Stimulated activated CD4-positive, alpha-beta T cell treated with anti-CD3 and anti-CD28 coated beads, Interleukin-15, amount 100 ng/mL, for 1 hour (primary cell): ENCODE measurements at regions not wholly inside any gene's neighbourhood (a gene's known extent, or its start where the extent isn't known, plus 50 kb on each side); places are given as distances from the start of the nearest gene placed in this dataset.

Experiments used
- DNase-seq, 2 donors: peaks; one replicate each; pipeline ENCODE4 v3.0.0-alpha.2; 2020; ENCODE audit warnings: low read depth in 1 of 2, low spot score in 1 of 2

DNA sequence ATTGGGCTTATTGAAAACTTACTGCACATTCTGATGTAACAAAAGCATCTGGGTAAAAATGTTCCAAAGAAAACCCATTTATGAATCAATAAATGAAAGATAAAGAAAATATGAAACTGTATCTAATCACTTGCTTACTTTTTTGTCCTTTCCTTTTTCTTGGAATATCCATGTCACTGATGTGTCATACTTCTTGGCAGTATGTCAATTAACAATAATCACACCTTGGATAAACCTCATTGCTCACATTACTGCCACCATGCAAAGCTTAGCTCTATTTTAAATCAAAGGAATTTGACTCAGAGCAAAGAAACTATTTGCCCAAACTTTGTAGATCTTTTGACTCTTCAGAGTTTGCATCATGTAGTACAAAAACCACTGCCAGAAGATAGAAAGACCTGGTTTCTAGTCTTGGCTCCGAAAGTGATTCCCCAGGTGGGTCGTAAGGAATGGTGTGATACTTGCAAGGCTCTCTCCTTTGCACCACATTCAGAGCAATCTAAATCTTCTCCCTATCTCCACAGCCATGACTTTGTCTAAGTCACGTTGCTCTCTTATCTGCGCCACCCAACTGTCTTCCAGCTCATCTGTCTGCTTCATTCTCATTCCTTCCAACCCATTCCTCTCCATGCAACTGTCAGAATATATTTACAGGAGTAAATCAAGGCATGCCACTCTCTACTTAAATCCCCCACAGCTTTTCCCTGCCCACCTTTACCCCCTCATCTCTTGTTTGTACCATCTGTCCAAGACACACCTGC, 311.9 kb downstream of the COG6 start:
- no peak for DNase-seq

DNA sequence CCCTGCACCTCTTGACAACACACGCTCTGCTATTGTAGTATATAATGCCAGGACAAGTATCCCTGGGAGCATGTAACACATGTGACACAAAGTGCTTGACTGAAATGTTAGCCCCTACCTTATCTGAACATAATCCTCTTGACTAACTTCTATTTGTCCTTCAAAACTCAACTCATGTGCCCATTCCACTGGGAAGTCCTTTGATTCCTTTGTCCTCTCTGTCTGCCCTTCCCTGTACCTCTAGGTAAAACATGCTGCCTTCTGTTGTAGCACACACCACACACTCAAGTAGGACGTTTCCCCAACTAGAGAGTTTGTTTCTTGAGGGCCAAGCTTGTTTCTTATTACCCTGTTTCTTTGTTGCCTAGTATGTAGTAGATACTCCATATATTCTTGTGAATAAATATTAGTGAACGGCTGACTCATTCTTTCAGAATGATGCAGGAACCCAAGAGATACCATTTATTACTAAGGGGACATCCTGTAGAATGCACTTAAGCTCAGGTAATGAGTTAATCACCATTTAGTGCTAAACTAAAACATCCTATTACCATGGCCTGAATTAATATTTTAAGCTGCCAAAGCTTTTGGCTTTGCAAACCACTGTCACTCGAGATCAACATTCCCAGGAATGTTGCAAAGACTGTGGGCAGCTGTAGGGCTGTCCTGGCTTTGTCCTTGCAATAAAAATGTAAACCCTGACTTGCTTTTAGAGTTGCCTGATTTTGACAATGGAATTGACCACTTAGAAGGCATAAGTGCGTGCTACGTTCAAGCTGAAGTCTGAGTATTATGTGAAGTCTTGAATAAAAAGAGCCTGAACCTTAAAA, 313.4 kb downstream of the COG6 start:
- DNase-seq = no peak

DNA sequence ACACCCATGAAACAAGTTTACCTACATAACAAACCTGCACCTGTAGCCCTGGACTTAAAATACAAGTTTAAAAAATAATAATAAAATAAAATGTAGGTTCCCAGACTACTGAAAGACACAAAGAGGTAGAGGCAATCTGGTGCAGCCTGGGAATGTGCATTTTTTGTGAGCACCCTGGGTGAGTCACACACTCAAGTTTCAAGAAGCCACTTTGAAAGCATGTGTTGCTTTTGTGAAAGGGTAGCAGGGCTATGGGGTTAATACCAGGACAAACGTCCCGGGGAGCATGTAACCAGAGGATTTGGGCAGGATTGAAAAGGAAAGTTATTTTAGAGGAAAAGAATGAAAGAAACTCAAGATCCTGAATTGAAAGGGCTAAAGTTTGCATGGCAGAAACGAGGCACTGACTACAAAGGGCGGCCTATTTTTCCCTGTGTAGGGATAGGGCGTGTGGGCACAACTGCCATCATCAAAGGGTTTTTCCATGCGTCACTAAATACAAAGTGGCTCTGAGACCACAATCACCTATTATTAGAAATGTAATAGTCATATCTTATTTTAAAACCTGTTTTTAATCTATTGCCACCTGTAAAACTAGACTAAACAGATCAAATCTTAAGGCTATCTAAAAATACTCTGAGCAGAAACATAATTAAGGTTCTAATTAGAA, 314.9 kb downstream of the COG6 start:
- DNase-seq = no peak

DNA sequence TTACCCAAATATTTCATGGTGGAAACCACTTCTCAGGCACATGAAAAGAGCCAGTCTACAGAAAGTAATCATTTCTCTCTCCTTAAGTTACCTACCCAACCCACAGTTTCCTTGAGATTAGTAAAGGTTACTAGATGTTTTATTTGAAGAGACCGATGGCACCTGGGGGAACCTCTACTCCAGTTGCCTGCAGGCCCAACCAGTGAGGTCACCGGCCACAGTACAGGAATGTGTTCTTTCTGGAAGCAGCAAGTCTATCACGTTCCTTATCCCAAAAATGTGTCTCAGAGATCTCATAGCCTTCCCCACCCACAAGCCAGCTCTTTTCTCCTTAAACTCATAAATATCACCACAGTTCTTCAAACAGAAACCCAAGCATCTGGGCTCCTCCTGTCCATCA, 316.1 kb downstream of the COG6 start:
- no peak for DNase-seq

DNA sequence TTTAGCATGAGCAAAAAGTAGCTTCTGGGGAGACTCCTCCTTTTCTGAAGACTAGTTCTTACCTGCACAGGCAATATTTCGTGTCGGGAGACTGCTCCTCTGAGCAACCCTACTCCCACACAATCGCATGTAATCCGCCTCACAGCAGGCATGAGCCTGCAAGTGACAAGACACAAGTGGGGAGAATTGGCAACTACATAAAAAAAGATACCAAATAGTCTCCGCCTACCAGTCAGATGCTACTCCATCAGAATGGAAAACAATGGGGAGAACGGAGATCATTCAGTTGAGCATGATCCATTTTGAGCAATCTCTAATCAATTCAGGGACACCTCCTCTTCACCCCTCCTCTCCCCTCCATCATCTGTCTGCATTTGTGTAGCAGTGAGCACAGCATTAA, 321.0 kb downstream of the COG6 start:
- DNase-seq = no peak

DNA sequence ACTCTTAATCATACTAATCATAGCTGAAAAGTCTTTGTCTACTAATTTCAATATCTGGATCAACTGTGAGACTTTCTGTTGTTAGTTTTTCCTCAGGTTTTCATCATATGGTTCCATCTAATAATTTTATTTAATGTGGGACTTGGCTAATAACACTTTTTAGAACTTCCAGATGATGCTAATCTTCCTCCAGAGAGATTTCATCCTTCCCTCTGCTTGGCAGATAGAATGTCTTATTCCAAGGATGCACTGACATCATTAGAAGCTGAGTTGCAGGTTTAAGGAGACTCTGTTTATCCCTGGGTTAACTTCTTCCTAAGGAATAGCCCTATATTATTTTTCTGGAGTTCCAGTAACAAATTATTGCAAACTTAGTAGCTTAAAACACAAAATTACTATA, 325.6 kb downstream of the COG6 start:
- no peak for DNase-seq

DNA sequence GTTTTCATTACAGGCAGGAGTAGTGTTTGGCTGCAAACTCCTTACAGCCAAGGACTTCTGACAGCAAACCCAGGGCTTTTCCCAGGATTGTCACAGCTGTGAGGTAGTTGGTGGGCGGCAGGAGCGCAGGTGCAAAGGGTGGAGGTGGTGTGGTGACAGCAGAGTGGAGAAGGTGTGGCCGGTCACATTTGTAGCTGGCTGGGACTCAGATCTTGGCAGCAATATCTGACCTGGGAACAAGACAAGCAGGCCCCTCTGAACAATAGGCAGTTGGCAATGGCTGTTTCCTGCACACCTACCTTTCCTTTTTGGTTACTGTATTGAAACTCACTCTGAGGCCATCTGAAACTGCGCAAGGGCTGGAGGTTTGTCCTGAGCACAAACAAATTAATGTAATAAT, 327.3 kb downstream of the COG6 start:
- DNase-seq = no peak

DNA sequence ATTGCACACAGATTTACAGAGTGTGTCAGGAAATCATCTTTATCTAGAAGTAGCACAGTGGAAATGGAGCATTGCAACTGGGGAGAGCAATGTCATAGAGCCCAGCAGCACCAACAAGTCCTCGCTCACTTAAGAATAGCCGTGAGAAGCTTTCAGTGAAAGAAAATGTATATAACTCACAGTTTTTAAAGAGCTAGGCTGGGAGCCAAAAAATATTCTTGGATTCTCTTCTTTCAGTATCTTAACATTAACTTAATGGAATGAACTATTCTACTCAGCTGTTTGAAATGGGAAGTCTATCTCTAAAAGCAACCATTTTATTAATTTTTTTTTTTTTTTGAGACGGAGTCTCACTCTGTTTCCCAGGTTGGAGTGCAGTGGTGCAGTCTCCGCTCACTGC, 329.6 kb downstream of the COG6 start:
- no peak for DNase-seq

DNA sequence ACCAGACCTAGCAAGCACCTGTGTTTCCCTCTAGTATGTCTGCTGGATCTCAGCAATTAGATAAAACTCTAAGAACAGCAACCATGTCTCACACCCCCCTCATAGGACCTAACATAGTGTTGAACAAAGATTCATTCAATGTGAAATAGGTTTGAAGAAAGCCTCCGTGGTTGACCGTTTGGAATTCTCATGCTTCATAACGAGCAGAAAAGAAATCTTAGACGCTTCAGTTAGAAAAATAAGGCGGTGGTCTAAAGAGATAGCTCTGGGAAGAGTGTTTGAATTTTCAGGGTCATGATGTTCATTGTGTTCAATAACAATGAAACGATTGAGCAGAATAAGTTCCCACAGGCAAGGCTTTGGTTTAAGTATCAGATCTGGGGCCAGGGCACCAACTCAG, 332.9 kb downstream of the COG6 start:
- no peak for DNase-seq

DNA sequence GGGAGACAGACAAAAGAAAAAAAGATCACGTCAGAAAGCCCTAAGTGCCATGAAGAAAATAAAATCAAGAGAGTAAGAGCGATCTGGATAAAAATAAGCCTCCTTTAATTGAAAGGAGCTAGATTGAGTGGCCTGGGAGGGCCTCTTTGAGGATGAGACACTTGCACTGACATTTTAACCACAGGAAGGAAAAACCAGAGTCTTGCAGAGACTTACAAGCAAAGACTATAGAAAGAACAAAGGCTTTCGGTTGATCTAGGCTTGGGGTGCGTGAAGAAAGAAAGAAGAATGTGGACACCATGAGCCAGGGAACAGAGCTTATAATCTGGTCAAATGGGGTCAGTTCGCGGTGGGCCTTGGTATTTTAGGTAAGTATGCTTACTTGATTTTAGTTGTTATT, 342.7 kb downstream of the COG6 start:
- DNase-seq = no peak

DNA sequence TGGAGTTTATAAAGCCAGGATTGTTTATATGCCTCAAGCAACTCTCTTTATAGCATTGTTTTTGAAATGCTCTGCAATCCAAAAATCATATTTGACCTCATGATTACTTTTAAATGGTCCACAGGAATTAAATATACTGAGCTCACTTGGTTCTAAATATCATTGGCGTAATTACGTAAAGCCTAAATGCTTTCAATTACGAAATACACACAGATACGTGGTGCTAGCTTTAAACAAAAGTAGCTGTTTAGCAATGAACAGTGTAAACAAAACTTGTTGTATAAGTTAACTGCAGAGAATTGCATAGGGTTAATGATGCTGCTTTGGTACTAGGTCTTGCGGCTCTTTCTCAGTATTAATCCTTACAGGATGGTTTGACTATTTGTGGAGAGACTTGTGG, 346.6 kb downstream of the COG6 start:
- DNase-seq = no peak

DNA sequence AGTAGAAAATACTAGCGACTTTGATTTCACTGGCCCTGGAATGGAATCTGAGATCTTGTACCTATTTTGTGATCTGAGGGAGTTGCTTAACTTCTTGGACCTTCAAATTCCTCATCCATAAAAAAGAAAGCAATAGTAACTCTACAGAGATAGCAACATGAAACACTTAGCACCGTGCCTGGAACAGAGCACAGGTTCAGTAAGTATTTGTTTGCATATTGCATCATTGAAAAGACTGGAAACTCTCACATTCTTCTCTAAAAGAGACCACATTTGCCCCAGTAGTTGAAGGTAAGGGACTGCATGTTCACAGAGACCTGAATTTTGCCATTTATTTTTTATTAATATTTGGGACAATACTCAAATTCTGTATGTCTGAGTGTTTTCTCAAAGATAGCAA, 358.1 kb downstream of the COG6 start:
- DNase-seq = no peak

DNA sequence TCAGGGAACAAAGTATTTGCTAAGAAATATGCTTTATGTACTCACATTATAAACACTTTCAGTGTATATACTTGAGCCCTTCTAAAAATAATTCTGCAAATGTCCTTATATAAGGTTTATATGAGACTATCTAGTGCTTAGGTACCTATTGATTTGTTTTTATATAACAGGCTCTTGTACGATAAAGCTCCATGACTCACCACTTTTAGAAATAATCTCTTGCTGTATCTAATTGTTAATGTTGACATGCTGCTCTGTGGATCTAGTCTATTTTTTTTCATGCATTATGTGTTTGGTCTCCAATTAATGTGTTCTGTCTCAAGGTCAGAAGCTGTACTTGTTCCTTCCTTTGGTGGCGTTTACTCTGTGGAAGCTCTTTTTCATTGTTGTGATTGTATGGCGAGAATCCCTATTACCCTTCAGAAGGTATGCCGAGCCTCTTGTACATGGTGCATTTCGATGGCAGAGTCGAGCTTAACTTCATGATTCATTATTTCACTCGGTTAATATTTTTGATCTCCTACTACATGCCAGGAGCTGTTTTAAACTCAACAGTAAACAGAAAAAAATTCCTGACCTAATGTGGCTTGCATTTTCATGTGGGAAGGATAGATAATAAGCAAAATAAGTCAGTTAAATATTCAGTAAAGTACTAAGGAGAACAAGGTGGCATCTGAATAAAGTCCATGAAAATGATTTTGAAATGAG, 361.6 kb downstream of the COG6 start:
- no peak for DNase-seq

DNA sequence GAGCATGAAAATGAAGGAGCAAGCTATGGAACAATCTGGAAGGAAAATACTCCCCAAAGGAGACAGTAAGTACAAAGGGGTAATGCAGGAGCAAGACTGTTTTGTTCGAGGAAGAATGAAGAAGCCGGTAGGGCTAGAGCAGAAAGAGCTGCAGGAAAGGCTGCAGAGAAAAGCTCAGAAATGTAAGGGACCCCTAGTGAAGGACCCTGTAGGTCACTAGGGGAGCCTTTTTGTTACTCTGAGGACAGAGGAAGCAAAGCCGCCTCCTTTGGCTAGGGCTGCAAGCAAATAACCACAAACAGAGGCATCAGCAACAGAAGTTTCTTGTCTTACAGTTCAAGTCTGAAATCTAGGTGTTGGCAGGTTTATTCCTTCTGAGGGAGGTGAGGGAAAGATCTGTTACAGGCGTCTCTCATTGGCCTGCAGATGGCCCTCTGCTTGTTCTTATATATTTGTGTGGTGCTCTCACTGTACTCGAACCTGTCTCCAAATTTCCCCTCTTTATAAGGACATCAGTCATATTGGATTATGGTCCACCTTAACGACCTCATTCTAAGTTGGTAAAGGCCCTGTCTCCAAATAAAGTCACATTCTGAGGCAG, 362.3 kb downstream of the COG6 start:
- DNase-seq = no peak

DNA sequence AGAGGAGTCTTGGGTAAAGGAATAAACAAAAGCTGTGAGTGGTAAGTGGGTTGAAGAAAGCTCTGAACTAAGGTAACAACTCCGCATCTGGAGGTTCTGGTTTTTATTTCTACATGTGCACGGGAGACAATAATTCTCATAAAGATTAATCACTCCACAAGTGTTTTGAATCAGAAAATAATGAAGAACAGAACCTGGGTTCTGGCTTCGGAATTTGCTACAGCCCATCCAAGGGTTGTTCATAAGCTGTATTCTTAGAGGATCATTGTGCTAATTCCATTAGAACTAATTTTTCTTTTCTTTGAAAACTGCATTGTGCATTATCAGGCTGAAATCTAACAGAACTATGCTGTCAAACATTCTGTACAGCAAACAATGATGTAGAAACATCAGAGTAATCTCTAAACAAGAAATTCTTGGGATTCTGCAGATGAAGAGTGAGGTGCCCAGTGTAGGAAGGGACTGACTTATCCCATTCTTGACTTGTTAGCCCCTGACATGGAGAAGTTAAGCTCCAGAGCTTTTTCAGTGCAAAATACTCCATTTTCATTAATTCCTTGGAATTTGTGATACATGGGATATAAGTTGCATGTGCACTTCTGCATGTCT, 368.2 kb downstream of the COG6 start:
- no peak for DNase-seq

DNA sequence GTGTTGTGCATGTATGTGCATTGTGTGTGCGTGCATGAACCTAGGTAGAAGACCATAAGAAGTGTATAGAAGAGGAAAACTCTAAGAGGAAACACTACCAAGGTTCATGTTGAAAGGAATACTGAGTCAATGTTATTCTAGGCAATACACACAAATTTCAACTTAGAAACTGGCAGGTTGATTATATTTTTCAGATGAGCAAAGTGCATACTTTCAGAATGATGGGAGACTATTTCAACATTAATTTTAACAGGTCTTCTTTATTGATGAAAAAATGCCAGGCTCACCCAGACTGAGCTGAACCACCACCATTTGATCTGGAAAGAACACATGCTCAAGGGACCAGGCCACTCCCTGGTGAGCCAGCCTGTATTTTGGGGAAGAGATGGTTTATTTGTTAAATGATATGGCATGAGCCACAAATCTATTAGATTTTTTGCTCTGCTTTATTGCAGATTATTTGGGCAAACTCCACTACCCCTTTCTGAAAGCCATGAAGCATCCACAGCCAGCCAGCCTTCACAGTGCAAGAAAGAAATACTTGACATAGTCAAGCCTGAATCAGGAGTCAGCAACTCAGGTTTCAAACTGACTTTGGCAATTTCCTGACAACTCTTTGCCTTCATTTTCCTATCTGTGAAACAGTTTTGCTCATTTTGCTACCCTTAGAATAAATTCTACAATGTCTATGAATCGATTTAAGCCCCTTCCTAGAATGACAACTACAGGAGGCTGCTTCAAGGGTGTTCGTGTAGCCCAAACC, 368.9 kb downstream of the COG6 start:
- DNase-seq = no peak

DNA sequence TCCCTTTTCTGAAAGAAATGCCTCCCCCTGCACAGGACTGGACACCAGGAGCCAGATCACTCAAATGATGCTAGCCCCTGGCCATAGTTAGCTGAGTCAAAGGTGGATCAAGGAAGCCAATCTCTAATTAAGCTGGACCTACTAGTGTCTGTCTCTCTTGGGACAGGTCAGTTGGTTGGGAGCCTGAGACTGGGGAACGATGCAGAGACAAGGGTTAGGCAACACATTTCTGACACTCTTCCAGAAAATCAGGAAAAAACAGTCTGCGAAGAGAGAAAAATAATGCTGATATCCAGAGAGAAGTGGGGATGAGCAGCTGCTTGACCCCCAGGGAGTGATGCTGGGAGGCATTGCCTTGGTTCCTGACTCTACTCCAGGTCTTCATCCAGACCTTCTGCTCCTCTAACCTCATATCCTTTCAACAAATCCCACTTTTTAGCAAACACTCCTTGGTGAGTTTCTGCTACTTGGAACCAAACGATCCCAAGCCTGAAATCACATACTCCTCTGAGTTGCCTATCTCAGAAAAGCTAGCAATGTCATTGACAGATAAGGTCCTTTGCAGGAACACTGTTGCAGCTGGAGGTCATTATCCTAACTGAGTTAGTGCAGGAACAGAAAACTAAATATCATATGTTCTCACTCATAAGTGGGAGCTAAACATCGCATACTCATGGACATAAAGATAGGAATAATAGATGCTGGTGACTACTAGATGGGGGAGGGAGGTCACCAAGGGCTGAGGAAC, 369.7 kb downstream of the COG6 start:
- no peak for DNase-seq

DNA sequence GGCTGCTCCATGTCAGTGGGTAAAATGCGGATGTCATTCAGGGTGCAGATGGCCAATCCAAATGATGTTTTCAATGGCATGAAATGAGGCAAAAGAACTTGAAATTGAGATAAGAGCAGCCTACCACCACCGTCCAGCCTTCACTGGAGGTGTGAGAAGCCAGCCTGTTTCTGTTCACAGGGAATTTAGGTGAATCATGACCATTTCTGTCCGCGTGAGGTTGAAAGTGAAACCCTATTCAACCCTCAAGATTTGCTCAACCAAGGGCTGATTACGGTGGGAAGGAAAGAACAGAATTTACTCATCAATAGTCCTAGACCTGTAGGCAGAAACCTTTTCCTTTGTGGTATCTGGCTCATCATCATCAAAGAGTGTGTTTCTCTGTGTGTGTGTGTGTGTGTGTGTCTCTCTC, 370.7 kb downstream of the COG6 start:
- peak in 1 of 2 donors; percentile 9 for DNase-seq

DNA sequence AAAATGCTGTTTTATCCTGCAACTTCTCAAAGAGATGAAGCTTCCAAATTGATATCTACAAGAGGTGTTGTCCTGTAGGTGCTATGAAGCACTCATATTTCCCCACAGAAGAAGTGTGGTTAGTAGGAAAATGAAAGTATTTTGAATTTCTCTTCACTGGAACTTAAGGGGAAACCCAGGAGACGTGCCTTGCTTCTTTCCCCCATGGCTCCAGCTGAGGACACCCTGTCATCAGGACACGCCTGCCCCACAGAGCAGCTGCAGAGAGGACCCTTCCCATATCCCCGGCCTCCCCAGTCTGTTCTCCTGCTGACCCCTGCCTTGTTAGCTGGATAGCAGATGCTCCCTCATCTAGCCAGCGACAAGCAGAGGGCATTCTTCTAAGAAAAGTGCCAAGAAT, 371.3 kb downstream of the COG6 start:
- DNase-seq = peak in 1 of 2 donors; percentile 34
